Osteoblast (primary cell): ENCODE measurements at regions not wholly inside any gene's neighbourhood (a gene's known extent, or its start where the extent isn't known, plus 50 kb on each side); places are given as distances from the start of the nearest gene placed in this dataset.

ENCODE experiments used
- DNase-seq: peaks from one replicate; pipeline ENCODE4 v3.0.0; 2011; ENCODE audit warnings: low spot score, mixed read lengths; ENCODE audit not compliant: insufficient read length; ENCODE audit errors: missing footprints
- H2AFZ ChIP-seq: 2 replicates; pipeline ENCODE4 v1.6.0; 2011; ENCODE audit warnings: mild to moderate bottlenecking, low read length
- H3K27ac ChIP-seq: 2 replicates; pipeline ENCODE4 v1.5.1; 2011; ENCODE audit warnings: mild to moderate bottlenecking, low read depth, low read length, moderate library complexity
- H3K27me3 ChIP-seq: 2 replicates; pipeline ENCODE4 v1.6.0; 2012; ENCODE audit warnings: mild to moderate bottlenecking, control low read depth, inconsistent platforms, low read length, moderate library complexity; ENCODE audit not compliant: insufficient read depth
- H3K36me3 ChIP-seq: 2 replicates; pipeline ENCODE4 v1.5.1; 2011; ENCODE audit warnings: mild to moderate bottlenecking, low read length, control low read depth, moderate library complexity; ENCODE audit not compliant: insufficient read depth
- H3K4me1 ChIP-seq: 2 replicates; pipeline ENCODE4 v1.5.1; 2011; ENCODE audit warnings: mild to moderate bottlenecking, low read length, control low read depth, moderate library complexity; ENCODE audit not compliant: insufficient read depth
- H3K4me2 ChIP-seq: 2 replicates; pipeline ENCODE4 v1.6.0; 2011; ENCODE audit warnings: mild to moderate bottlenecking, low read length; ENCODE audit not compliant: insufficient read depth
- H3K4me3 ChIP-seq: fragments of 200-600 bp; sonication (generic); 3 replicates; pipeline ENCODE4 v1.5.1; 2012; ENCODE audit warnings: mild to moderate bottlenecking, low read length, inconsistent platforms; ENCODE audit not compliant: insufficient read depth
- H3K79me2 ChIP-seq: 2 replicates; pipeline ENCODE4 v1.6.0; 2012; ENCODE audit warnings: mild to moderate bottlenecking, low read length, control low read depth, inconsistent platforms; ENCODE audit not compliant: insufficient read depth
- H3K9me3 ChIP-seq: 2 replicates; pipeline ENCODE4 v1.5.1; 2011; ENCODE audit warnings: low read depth, low read length, control low read depth
- H4K20me1 ChIP-seq: 2 replicates; pipeline ENCODE4 v1.6.0; 2012; ENCODE audit warnings: mild to moderate bottlenecking, low read length, control low read depth; ENCODE audit not compliant: insufficient read depth
- CTCF ChIP-seq: IDR thresholded peaks from 2 replicates; pipeline ENCODE4 v1.5.1; 2011; ENCODE audit warnings: mild to moderate bottlenecking, low read depth, low read length, moderate library complexity; ENCODE audit errors: extremely low read depth

- no peaks in the 10 kb centered on the region for H3K79me2 ChIP-seq
- no peak overlapping the region for H3K27ac ChIP-seq
- H3K27me3 ChIP-seq = no peaks in the 10 kb centered on the region
- H3K4me3 ChIP-seq = no peak overlapping the region
- H3K4me1 ChIP-seq = no peaks in the 10 kb centered on the region
- H3K9me3 ChIP-seq = no peaks in the 10 kb centered on the region
- H3K4me2 ChIP-seq = no peak overlapping the region
- no peak for DNase-seq
- no peak overlapping the region for H2AFZ ChIP-seq
- TF ChIP-seq CTCF = no peak
- no peaks in the 10 kb centered on the region for H3K36me3 ChIP-seq
- no peaks in the 10 kb centered on the region for H4K20me1 ChIP-seq
Measured at GRCh38 chr12:87676731-87677130, 352.5 kb downstream of the C12orf50 start.

GRCh38 chr12:87671757-87672156 is 357.4 kb downstream of the C12orf50 start:
- H3K36me3 ChIP-seq = no peaks in the 10 kb centered on the region
- no peak for TF ChIP-seq CTCF
- H3K4me3 ChIP-seq = no peak overlapping the region
- peak overlapping the region; percentile 2 for H3K4me2 ChIP-seq
- no peak overlapping the region for H3K27ac ChIP-seq
- no peaks in the 10 kb centered on the region for H3K27me3 ChIP-seq
- no peaks in the 10 kb centered on the region for H3K9me3 ChIP-seq
- DNase-seq = no peak
- no peaks in the 10 kb centered on the region for H4K20me1 ChIP-seq
- H3K79me2 ChIP-seq = no peaks in the 10 kb centered on the region
- H2AFZ ChIP-seq = no peak overlapping the region
- H3K4me1 ChIP-seq = no peaks in the 10 kb centered on the region

GRCh38 chr12:87670448-87670847 is 358.8 kb downstream of the C12orf50 start:
- DNase-seq = no peak
- Histone ChIP-seq H3K4me3 (no peak overlapping the region), H3K4me1 (no peaks in the 10 kb centered on the region), H3K27me3 (no peaks in the 10 kb centered on the region), H3K27ac (no peak overlapping the region), H3K9me3 (no peaks in the 10 kb centered on the region), H3K36me3 (no peaks in the 10 kb centered on the region), H3K4me2 (no peak overlapping the region), H4K20me1 (no peaks in the 10 kb centered on the region), H2AFZ (no peak overlapping the region), H3K79me2 (no peaks in the 10 kb centered on the region)
- TF ChIP-seq CTCF = no peak

- Histone ChIP-seq H3K9me3 (no peaks in the 10 kb centered on the region), H3K36me3 (no peaks in the 10 kb centered on the region), H3K27me3 (no peaks in the 10 kb centered on the region), H3K4me1 (no peaks in the 10 kb centered on the region), H3K4me3 (no peak overlapping the region), H3K27ac (no peak overlapping the region), H3K79me2 (no peaks in the 10 kb centered on the region), H2AFZ (no peak overlapping the region), H4K20me1 (no peaks in the 10 kb centered on the region), H3K4me2 (no peak overlapping the region)
- DNase-seq = no peak
- peak; percentile 31 for TF ChIP-seq CTCF
Measured at GRCh38 chr12:87667378-87667777, 361.8 kb downstream of the C12orf50 start.
